ENCODE measurements at regions not wholly inside any gene's neighbourhood (a gene's known extent, or its start where the extent isn't known, plus 50 kb on each side); places are given as distances from the start of the nearest gene placed in this dataset.

DNA sequence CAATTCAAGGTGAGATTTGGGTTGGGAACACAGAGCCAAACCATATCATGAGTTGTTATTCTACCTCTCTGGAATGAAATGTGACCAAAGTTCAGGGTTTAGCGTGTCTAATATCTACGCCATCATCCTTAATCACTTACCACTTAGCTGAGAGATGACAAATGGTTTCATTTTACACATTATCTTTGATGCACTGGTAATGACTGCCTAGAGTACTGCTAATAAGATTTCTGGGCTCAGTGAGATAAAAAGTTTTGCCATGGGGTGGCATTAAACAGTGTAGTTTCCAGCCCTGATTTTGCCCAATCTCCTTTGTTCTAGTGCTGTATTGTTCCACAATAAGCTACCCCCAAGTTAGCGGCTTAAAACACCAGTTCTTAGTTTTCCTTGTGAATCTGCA is 367.2 kb downstream of the MLLT3 start:
- no peak overlapping the region for H3K4me3 ChIP-seq (ENCODE audit: low read depth, low read length)
- no peaks in the 10 kb centered on the region for H3K36me3 ChIP-seq (ENCODE audit: control insufficient read depth in 2 of 2, insufficient read depth in 1 of 2, low read length in 2 of 2)
- no peaks in the 10 kb centered on the region for H3K4me1 ChIP-seq (ENCODE audit: control insufficient read depth, insufficient read depth, low read length)
- no peak overlapping the region for H3K27ac ChIP-seq (ENCODE audit: extremely low read depth, low read depth, low read length)
- no peak for TF ChIP-seq KLF7 (tag by site-specific recombination; IDR thresholded peaks at IDR 0.05; ENCODE audit: borderline replicate concordance)
- no peak for TF ChIP-seq ZNF623 (tag by site-specific recombination; IDR thresholded peaks at IDR 0.05)
- TF ChIP-seq ZNF157 (tag by site-specific recombination; IDR thresholded peaks at IDR 0.05): no peak
- no peak for TF ChIP-seq ZNF785 (tag by site-specific recombination; IDR thresholded peaks at IDR 0.05)
- TF ChIP-seq, protein P1, sequence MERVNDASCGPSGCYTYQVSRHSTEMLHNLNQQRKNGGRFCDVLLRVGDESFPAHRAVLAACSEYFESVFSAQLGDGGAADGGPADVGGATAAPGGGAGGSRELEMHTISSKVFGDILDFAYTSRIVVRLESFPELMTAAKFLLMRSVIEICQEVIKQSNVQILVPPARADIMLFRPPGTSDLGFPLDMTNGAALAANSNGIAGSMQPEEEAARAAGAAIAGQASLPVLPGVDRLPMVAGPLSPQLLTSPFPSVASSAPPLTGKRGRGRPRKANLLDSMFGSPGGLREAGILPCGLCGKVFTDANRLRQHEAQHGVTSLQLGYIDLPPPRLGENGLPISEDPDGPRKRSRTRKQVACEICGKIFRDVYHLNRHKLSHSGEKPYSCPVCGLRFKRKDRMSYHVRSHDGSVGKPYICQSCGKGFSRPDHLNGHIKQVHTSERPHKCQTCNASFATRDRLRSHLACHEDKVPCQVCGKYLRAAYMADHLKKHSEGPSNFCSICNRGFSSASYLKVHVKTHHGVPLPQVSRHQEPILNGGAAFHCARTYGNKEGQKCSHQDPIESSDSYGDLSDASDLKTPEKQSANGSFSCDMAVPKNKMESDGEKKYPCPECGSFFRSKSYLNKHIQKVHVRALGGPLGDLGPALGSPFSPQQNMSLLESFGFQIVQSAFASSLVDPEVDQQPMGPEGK (tag by site-specific recombination; IDR thresholded peaks at IDR 0.05): no peak
- TF ChIP-seq ZNF223 (tag by site-specific recombination; IDR thresholded peaks at IDR 0.05): no peak
- no peak for TF ChIP-seq ZNF513 (tag by site-specific recombination; IDR thresholded peaks at IDR 0.05)
- ChIA-PET POLR2A (no interaction called here), CTCF (interaction anchor here (0.7 kb wide), 1 partner anchor 20 kb away, joined by 3 read pairs; no protein-coding TSS in a partner anchor)
- no peaks in the 10 kb centered on the region for H3K9me3 ChIP-seq (ENCODE audit: control insufficient read depth, insufficient read depth, low read depth, low read length)

DNA sequence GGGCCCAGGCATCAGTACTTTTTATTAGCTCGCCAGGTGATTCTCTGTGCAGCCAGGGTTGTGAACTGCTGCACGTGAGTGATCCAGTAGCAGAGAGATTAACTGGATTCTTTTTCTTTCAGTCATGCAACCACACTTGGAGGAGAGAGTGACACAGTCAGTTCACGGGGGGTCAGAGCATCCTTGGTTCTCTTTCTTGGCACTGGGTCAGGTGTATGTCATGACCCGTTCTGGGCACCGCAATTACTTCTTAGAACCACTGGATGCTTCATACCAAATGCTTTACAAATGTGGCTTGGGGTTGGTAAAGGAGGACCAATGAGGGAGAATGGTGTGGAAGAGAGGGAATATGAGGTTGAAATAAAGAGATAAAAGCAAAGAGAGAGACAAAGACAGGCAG is 368.7 kb downstream of the MLLT3 start:
- Histone ChIP-seq H3K36me3 (ENCODE audit: control insufficient read depth in 2 of 2, insufficient read depth in 1 of 2, low read length in 2 of 2) (no peaks in the 10 kb centered on the region), H3K4me1 (ENCODE audit: control insufficient read depth, insufficient read depth, low read length) (no peaks in the 10 kb centered on the region), H3K27ac (ENCODE audit: extremely low read depth, low read depth, low read length) (no peak overlapping the region), H3K4me3 (ENCODE audit: low read depth, low read length) (no peak overlapping the region), H3K9me3 (ENCODE audit: control insufficient read depth, insufficient read depth, low read depth, low read length) (no peaks in the 10 kb centered on the region)
- POLR2A ChIA-PET: no interaction called here
- TF ChIP-seq ZNF157 (tag by site-specific recombination; IDR thresholded peaks at IDR 0.05) (no peak), ZNF16 (tag by site-specific recombination; IDR thresholded peaks at IDR 0.05; ENCODE audit: low read depth) (no peak), ZNF654 (tag by site-specific recombination; IDR thresholded peaks at IDR 0.05; ENCODE audit: low read depth) (no peak), BCL11A (tag by site-specific recombination; IDR thresholded peaks at IDR 0.05; ENCODE audit: low read depth) (no peak), HOXD13 (CRISPR knock-in tag; IDR thresholded peaks at IDR 0.05; ENCODE audit: borderline replicate concordance) (no peak), OVOL3 (tag by site-specific recombination; IDR thresholded peaks at IDR 0.05) (no peak), FEZF1 (tag by site-specific recombination; IDR thresholded peaks at IDR 0.05) (no peak), ZNF302 (tag by site-specific recombination; IDR thresholded peaks at IDR 0.05; ENCODE audit: low read depth) (no peak), ZNF354C (tag by site-specific recombination; IDR thresholded peaks at IDR 0.05; ENCODE audit: borderline replicate concordance, low read depth) (no peak), PRDM1 (tag by site-specific recombination; IDR thresholded peaks at IDR 0.05) (no peak), ZNF701 (tag by site-specific recombination; IDR thresholded peaks at IDR 0.05) (no peak), ZNF138 (tag by site-specific recombination; IDR thresholded peaks at IDR 0.05; ENCODE audit: borderline replicate concordance) (no peak), ZNF629 (tag by site-specific recombination; IDR thresholded peaks at IDR 0.05) (no peak), PRDM4 (tag by site-specific recombination; IDR thresholded peaks at IDR 0.05) (no peak), ZNF791 (tag by site-specific recombination; IDR thresholded peaks at IDR 0.05) (no peak), YY2 (tag by site-specific recombination; IDR thresholded peaks at IDR 0.05) (no peak)
- TF ChIP-seq, protein P2, sequence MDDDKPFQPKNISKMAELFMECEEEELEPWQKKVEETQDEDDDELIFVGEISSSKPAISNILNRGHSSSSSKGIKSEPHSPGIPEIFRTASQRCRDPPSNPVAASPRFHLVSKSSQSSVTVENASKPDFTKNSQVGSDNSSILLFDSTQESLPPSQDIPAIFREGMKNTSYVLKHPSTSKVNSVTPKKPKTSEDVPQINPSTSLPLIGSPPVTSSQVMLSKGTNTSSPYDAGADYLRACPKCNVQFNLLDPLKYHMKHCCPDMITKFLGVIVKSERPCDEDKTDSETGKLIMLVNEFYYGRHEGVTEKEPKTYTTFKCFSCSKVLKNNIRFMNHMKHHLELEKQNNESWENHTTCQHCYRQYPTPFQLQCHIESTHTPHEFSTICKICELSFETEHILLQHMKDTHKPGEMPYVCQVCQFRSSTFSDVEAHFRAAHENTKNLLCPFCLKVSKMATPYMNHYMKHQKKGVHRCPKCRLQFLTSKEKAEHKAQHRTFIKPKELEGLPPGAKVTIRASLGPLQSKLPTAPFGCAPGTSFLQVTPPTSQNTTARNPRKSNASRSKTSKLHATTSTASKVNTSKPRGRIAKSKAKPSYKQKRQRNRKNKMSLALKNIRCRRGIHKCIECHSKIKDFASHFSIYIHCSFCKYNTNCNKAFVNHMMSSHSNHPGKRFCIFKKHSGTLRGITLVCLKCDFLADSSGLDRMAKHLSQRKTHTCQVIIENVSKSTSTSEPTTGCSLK (tag by site-specific recombination; IDR thresholded peaks at IDR 0.05): no peak
- TF ChIP-seq, protein P3, sequence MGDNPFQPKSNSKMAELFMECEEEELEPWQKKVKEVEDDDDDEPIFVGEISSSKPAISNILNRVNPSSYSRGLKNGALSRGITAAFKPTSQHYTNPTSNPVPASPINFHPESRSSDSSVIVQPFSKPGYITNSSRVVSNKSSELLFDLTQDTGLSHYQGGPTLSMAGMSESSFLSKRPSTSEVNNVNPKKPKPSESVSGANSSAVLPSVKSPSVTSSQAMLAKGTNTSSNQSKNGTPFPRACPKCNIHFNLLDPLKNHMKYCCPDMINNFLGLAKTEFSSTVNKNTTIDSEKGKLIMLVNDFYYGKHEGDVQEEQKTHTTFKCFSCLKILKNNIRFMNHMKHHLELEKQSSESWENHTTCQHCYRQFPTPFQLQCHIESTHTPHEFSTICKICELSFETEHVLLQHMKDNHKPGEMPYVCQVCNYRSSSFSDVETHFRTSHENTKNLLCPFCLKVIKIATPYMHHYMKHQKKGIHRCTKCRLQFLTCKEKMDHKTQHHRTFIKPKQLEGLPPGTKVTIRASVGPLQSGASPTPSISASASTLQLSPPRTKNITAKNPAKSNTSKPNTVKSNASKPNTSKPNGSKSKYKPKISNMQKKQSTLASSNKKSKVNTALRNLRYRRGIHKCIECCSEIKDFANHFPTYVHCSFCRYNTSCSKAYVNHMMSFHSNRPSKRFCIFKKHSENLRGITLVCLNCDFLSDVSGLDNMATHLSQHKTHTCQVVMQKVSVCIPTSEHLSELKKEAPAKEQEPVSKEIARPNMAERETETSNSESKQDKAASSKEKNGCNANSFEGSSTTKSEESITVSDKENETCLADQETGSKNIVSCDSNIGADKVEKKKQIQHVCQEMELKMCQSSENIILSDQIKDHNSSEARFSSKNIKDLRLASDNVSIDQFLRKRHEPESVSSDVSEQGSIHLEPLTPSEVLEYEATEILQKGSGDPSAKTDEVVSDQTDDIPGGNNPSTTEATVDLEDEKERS (tag by site-specific recombination; IDR thresholded peaks at IDR 0.05): no peak
- CTCF ChIA-PET: interaction anchor here (0.6 kb wide), 1 partner anchor 789 kb away, joined by 4 read pairs; no protein-coding TSS in a partner anchor

Data from HEK293 (cell line).